ENCODE measurements at regions not wholly inside any gene's neighbourhood (a gene's known extent, or its start where the extent isn't known, plus 50 kb on each side); places are given as distances from the start of the nearest gene placed in this dataset.

GRCh38 chr2:176746411-176746810, 466.2 kb upstream of the HNRNPA3 start (continued):
- TF ChIP-seq REST (IDR thresholded peaks at IDR 0.05; ENCODE audit: borderline replicate concordance in 1 of 2, low read depth in 1 of 2, low read length in 2 of 2) = no peak
- TF ChIP-seq SALL2 (CRISPR knock-in tag; IDR thresholded peaks at IDR 0.05) = no peak
- no peak for TF ChIP-seq ZNF703 (CRISPR knock-in tag; IDR thresholded peaks at IDR 0.05; ENCODE audit: borderline replicate concordance)

GRCh38 chr2:176747506-176747905, 465.1 kb upstream of the HNRNPA3 start:
- FAIRE-seq (no peak), DNase-seq (ENCODE audit: low spot score) (no peak), ATAC-seq (no peak)
- H3K27ac ChIP-seq (ENCODE audit: extremely low read length, insufficient read depth, low read length) = no peak overlapping the region
- no TSS peak for BruUV-seq (replicated peaks)
- H3K9ac ChIP-seq (ENCODE audit: insufficient read depth, low read depth, low read length) = no peak overlapping the region
- in situ Hi-C loops (cut with HindIII; ENCODE audit: extremely low pct_ligation_motif_present, low pct_unique_long_range_greater_than_20kb) (no loop called here), intact Hi-C loops (cut with micrococcal nuclease; ENCODE audit: unreplicated experiment) (no loop called here)
- WGBS (ENCODE audit: low lambda C conversion rate) = 30% methylated on average over 4 of the region's 4 CpGs
- POLR2A ChIA-PET = no interaction called here
- peaks cover 0 to 21% of the 10 kb centered on the region in 2 experiments; a peak in 2 of 5 replicates for H3K27me3 ChIP-seq (ENCODE audit: control insufficient read depth in 1 of 2, insufficient read depth in 2 of 2, low read length in 2 of 2)
- H3K9me3 ChIP-seq (ENCODE audit: low read length) = no peaks in the 10 kb centered on the region
- H3K4me2 ChIP-seq (ENCODE audit: low read depth, low read length) = no peak overlapping the region
- no peaks in the 10 kb centered on the region for H4K20me1 ChIP-seq (ENCODE audit: insufficient read depth, low read length)
- H2AFZ ChIP-seq (ENCODE audit: low read length) = no peak overlapping the region
- H3K4me3 ChIP-seq (replicated peaks in 1 of 3; ENCODE audit: insufficient read depth in 1 of 3, low read depth in 2 of 3, low read length in 3 of 3) = no peak overlapping the region
- no peaks in the 10 kb centered on the region for H3K79me2 ChIP-seq (ENCODE audit: insufficient read depth, low read length)
- H3K36me3 ChIP-seq (replicated peaks in 1 of 2; ENCODE audit: control insufficient read depth in 1 of 2, insufficient read depth in 2 of 2, low read length in 2 of 2) = no peaks in the 10 kb centered on the region
- CTCF ChIA-PET (ENCODE audit: low intra/inter-chr PET ratio, low total read pairs) = no interaction called here
- H3K4me1 ChIP-seq (ENCODE audit: insufficient read depth, low read length) = no peaks in the 10 kb centered on the region
- TF ChIP-seq ZNF275 (CRISPR knock-in tag; IDR thresholded peaks at IDR 0.05; ENCODE audit: borderline replicate concordance) (no peak), ZKSCAN5 (CRISPR knock-in tag; IDR thresholded peaks at IDR 0.05) (no peak), TEAD3 (CRISPR knock-in tag; optimal IDR thresholded peaks at IDR 0.05; ENCODE audit: borderline replicate concordance) (no peak), E2F1 (CRISPR knock-in tag; IDR thresholded peaks at IDR 0.05) (no peak), NFRKB (IDR thresholded peaks at IDR 0.05) (no peak), ZKSCAN1 (IDR thresholded peaks at IDR 0.05; ENCODE audit: low read length) (no peak), ZNF317 (CRISPR knock-in tag; IDR thresholded peaks at IDR 0.05) (no peak), ZNF737 (CRISPR knock-in tag; IDR thresholded peaks at IDR 0.05; ENCODE audit: borderline replicate concordance) (no peak), ZNF496 (CRISPR knock-in tag; IDR thresholded peaks at IDR 0.05; ENCODE audit: insufficient replicate concordance) (no peak)

All from HepG2 (cell line).